Body of pancreas (tissue), 4 donors: ENCODE measurements at regions not wholly inside any gene's neighbourhood (a gene's known extent, or its start where the extent isn't known, plus 50 kb on each side); places are given as distances from the start of the nearest gene placed in this dataset.

ENCODE experiments used
- ATAC-seq: fragments of 150-250 bp; one replicate; pipeline ENCODE4 v1.9.1; 2016
- DNase-seq, 4 donors: peaks; one replicate each; pipeline ENCODE4 v3.0.0-alpha.2; 2019
- H3K27ac ChIP-seq, 4 donors: fragments of 200-600 bp; sonication (generic); 1 replicate in 3 of 4; 2 replicates in 1 of 4; pipeline versions ENCODE4 v1.5.1 to v1.6.1; 2016 to 2019; ENCODE audit warnings: mild to moderate bottlenecking in 1 of 4, mixed read lengths in 1 of 4, moderate library complexity in 1 of 4
- H3K27me3 ChIP-seq, 2 donors: fragments of 200-600 bp; sonication (generic); one replicate each; pipeline ENCODE4 v1.6.0; 2016; ENCODE audit warnings: mild to moderate bottlenecking in 1 of 2
- H3K36me3 ChIP-seq, 2 donors: fragments of 200-600 bp; sonication (generic); replicated peaks in 1 of 2; 2 replicates each; pipeline ENCODE4 v1.5.1; 2016; ENCODE audit warnings: low read depth in 2 of 2; ENCODE audit not compliant: insufficient read depth in 1 of 2
- H3K4me1 ChIP-seq: fragments of 200-600 bp; sonication (generic); one replicate; pipeline ENCODE4 v1.6.0; 2016
- H3K4me3 ChIP-seq, 2 donors: fragments of 200-600 bp; sonication (generic); 1 replicate in 1 of 2; 2 replicates in 1 of 2; pipeline ENCODE4 v1.5.1; 2016 to 2019
- H3K9me3 ChIP-seq, 3 donors: fragments of 200-600 bp; sonication (generic); 1 replicate in 2 of 3; 2 replicates in 1 of 3; pipeline ENCODE4 v1.5.1; 2016
- CTCF ChIP-seq, 7 experiments: fragments of 450-650 bp in 4 of 7; fragments of 200-600 bp in 3 of 7; sonication (generic) in 3 of 7; IDR thresholded peaks; one replicate each; pipeline ENCODE4 v1.5.1; 2016 to 2019; ENCODE audit warnings: antibody characterized with exemption in 7 of 7
- POLR2A ChIP-seq, 3 donors: fragments of 450-650 bp; IDR thresholded peaks; one replicate each; pipeline ENCODE4 v1.6.1; 2016; ENCODE audit warnings: antibody characterized with exemption in 3 of 3, mild to moderate bottlenecking in 2 of 3
- WGBS, 2 donors: methylation state at CpG; one replicate each; pipeline ENCODE4 v1.1.5; 2017; 5-methylcytosine and 5-hydroxymethylcytosine counted together
- intact Hi-C: fragments of 100-400 bp; cut with DNase I; formaldehyde crosslinking; loops from one replicate; pipeline ENCODE4 v1.15.1; 2023

GRCh38 chr2:7676714-7677113 lies 759.5 kb downstream of the RNF144A start:
- Histone ChIP-seq H3K27ac (no peak overlapping the region), H3K9me3 (no peaks in the 10 kb centered on the region), H3K27me3 (no peaks in the 10 kb centered on the region), H3K4me1 (peaks cover 6% of the 10 kb centered on the region), H3K36me3 (no peaks in the 10 kb centered on the region), H3K4me3 (no peak overlapping the region)
- 84 to 85% methylated on average over 3 of the region's 3 CpGs for WGBS, 2 donors
- intact Hi-C loops, result loop anchor here (10.0 kb wide), 1 partner anchor 252 kb away; no protein-coding TSS in a partner anchor
- no peak for ATAC-seq
- TF ChIP-seq POLR2A (IDR thresholded peaks at IDR 0.05) (no peak), CTCF (IDR thresholded peaks at IDR 0.05) (no peak)
- DNase-seq, result no peak

GRCh38 chr2:7681881-7682461 lies 764.8 kb downstream of the RNF144A start:
- WGBS, 2 donors, result 54 to 62% methylated on average over 3 of the region's 3 CpGs
- Histone ChIP-seq H3K27ac (peak overlapping the region in 1 of 4 donors; percentile 45), H3K27me3 (no peaks in the 10 kb centered on the region), H3K4me3 (no peak overlapping the region), H3K4me1 (peaks cover 17% of the 10 kb centered on the region), H3K9me3 (no peaks in the 10 kb centered on the region), H3K36me3 (no peaks in the 10 kb centered on the region)
- no peak for TF ChIP-seq POLR2A (IDR thresholded peaks at IDR 0.05)
- TF ChIP-seq CTCF (IDR thresholded peaks at IDR 0.05), result no peak
- intact Hi-C loops, result no loop called here
- ATAC-seq (peak; percentile 81), DNase-seq (peak in 3 of 4 donors; percentile 5 to 27 (median 9))

GRCh38 chr2:7683196-7683595 lies 766.0 kb downstream of the RNF144A start:
- WGBS, 2 donors, result 76 to 78% methylated on average over 8 of the region's 8 CpGs
- ATAC-seq (no peak), DNase-seq (no peak)
- intact Hi-C loops, result no loop called here
- Histone ChIP-seq H3K27me3 (no peaks in the 10 kb centered on the region), H3K9me3 (no peaks in the 10 kb centered on the region), H3K4me3 (no peak overlapping the region), H3K4me1 (peaks cover 17% of the 10 kb centered on the region), H3K27ac (no peak overlapping the region), H3K36me3 (no peaks in the 10 kb centered on the region)
- no peak for TF ChIP-seq CTCF (IDR thresholded peaks at IDR 0.05)
- TF ChIP-seq POLR2A (IDR thresholded peaks at IDR 0.05), result no peak

GRCh38 chr2:7683708-7684107 lies 766.5 kb downstream of the RNF144A start:
- no peak overlapping the region for H3K4me3 ChIP-seq
- no peak overlapping the region for H3K27ac ChIP-seq
- H3K4me1 ChIP-seq, result peaks cover 17% of the 10 kb centered on the region
- TF ChIP-seq CTCF (IDR thresholded peaks at IDR 0.05) (no peak), POLR2A (IDR thresholded peaks at IDR 0.05) (no peak)
- intact Hi-C loops, result no loop called here
- DNase-seq, result no peak
- WGBS, 2 donors, result 93 to 97% methylated on average over 6 of the region's 6 CpGs
- no peak for ATAC-seq
- no peaks in the 10 kb centered on the region for H3K9me3 ChIP-seq
- H3K36me3 ChIP-seq, result no peaks in the 10 kb centered on the region
- no peaks in the 10 kb centered on the region for H3K27me3 ChIP-seq

GRCh38 chr2:7685342-7686015 lies 768.3 kb downstream of the RNF144A start:
- 53 to 63% methylated on average over 5 of the region's 5 CpGs for WGBS, 2 donors
- TF ChIP-seq CTCF (IDR thresholded peaks at IDR 0.05) (no peak), POLR2A (IDR thresholded peaks at IDR 0.05) (no peak)
- H3K4me1 ChIP-seq, result peaks cover 17% of the 10 kb centered on the region
- H3K27me3 ChIP-seq, result no peaks in the 10 kb centered on the region
- no peak overlapping the region for H3K27ac ChIP-seq
- no peaks in the 10 kb centered on the region for H3K36me3 ChIP-seq
- H3K9me3 ChIP-seq, result no peaks in the 10 kb centered on the region
- no peak overlapping the region for H3K4me3 ChIP-seq
- no peak for ATAC-seq
- no peak for DNase-seq
- intact Hi-C loops, result no loop called here
